Fibroblast of lung (primary cell): ENCODE measurements at regions not wholly inside any gene's neighbourhood (a gene's known extent, or its start where the extent isn't known, plus 50 kb on each side); places are given as distances from the start of the nearest gene placed in this dataset.

Experiments
- EZH2 ChIP-seq: IDR thresholded peaks from 2 replicates; pipeline ENCODE4 v1.5.1; 2012; ENCODE audit warnings: low read length, control low read depth, mild to moderate bottlenecking; ENCODE audit errors: missing control alignments
- TF ChIP-seq, protein P1 (sequence below), 2 donors: IDR thresholded peaks in 1 of 2; conservative IDR thresholded peaks in 1 of 2; 1 replicate in 1 of 2; 2 replicates in 1 of 2; pipeline ENCODE4 v1.5.1; 2011 to 2012; ENCODE audit warnings: low read length in 2 of 2, control low read depth in 1 of 2, inconsistent platforms in 1 of 2, low read depth in 1 of 2, mild to moderate bottlenecking in 1 of 2

GRCh38 chr13:61095885-61096284, 319.8 kb downstream of the PCDH20 start:
- TF ChIP-seq, protein P1, sequence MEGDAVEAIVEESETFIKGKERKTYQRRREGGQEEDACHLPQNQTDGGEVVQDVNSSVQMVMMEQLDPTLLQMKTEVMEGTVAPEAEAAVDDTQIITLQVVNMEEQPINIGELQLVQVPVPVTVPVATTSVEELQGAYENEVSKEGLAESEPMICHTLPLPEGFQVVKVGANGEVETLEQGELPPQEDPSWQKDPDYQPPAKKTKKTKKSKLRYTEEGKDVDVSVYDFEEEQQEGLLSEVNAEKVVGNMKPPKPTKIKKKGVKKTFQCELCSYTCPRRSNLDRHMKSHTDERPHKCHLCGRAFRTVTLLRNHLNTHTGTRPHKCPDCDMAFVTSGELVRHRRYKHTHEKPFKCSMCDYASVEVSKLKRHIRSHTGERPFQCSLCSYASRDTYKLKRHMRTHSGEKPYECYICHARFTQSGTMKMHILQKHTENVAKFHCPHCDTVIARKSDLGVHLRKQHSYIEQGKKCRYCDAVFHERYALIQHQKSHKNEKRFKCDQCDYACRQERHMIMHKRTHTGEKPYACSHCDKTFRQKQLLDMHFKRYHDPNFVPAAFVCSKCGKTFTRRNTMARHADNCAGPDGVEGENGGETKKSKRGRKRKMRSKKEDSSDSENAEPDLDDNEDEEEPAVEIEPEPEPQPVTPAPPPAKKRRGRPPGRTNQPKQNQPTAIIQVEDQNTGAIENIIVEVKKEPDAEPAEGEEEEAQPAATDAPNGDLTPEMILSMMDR (conservative IDR thresholded peaks at IDR 0.05 in 1 of 2, IDR thresholded peaks at IDR 0.05 in 1 of 2; ENCODE audit: low read depth in 1 of 2, low read length in 2 of 2) = no peak
- TF ChIP-seq EZH2 = no peak
